NCI-H2171 treated with DMSO at 0.1 percent for 48 hours (cell line): ENCODE measurements at regions not wholly inside any gene's neighbourhood (a gene's known extent, or its start where the extent isn't known, plus 50 kb on each side); places are given as distances from the start of the nearest gene placed in this dataset.

Experiments
- DNase-seq: peaks from one replicate; lab custom pipeline; 2025; lab: John Stamatoyannopoulos, UW

GRCh38 chr17:79341816-79342215, 267.2 kb downstream of the ENGASE start:
- no peak for DNase-seq

- no peak for DNase-seq
Observed at GRCh38 chr17:79341222-79341780, 266.7 kb downstream of the ENGASE start.

GRCh38 chr17:79340333-79341221, 266.0 kb downstream of the ENGASE start:
- DNase-seq = no peak

GRCh38 chr17:79339321-79339720, 264.7 kb downstream of the ENGASE start:
- no peak for DNase-seq

GRCh38 chr17:79338604-79339003, 264.0 kb downstream of the ENGASE start:
- no peak for DNase-seq

GRCh38 chr17:79338152-79338551, 263.5 kb downstream of the ENGASE start:
- DNase-seq = no peak

GRCh38 chr17:79337053-79337452, 262.4 kb downstream of the ENGASE start:
- DNase-seq = no peak

- DNase-seq = no peak
Observed at GRCh38 chr17:79335456-79335855, 260.8 kb downstream of the ENGASE start.

GRCh38 chr17:79332011-79332554, 257.5 kb downstream of the ENGASE start:
- DNase-seq = peak; percentile 89

GRCh38 chr17:79331492-79331891, 256.9 kb downstream of the ENGASE start:
- DNase-seq = peak; percentile 64

- DNase-seq = no peak
Observed at GRCh38 chr17:79330696-79331095, 256.1 kb downstream of the ENGASE start.

GRCh38 chr17:79330229-79330628, 255.6 kb downstream of the ENGASE start:
- DNase-seq = no peak

GRCh38 chr17:79326814-79327213, 252.2 kb downstream of the ENGASE start:
- DNase-seq = no peak

GRCh38 chr17:79325709-79326430, 251.2 kb downstream of the ENGASE start:
- no peak for DNase-seq

GRCh38 chr17:79324194-79324593, 249.6 kb downstream of the ENGASE start:
- peak; percentile 77 for DNase-seq

GRCh38 chr17:79323566-79323965, 248.9 kb downstream of the ENGASE start:
- DNase-seq = no peak

GRCh38 chr17:79322211-79323123, 247.8 kb downstream of the ENGASE start:
- no peak for DNase-seq

- DNase-seq = no peak
Observed at GRCh38 chr17:79320331-79320730, 245.7 kb downstream of the ENGASE start.

GRCh38 chr17:79317916-79318315, 243.3 kb downstream of the ENGASE start:
- DNase-seq = no peak

- no peak for DNase-seq
Observed at GRCh38 chr17:79316805-79317204, 242.2 kb downstream of the ENGASE start.

GRCh38 chr17:79315358-79316105, 240.9 kb downstream of the ENGASE start:
- DNase-seq = no peak
